IgD-negative memory B cell (primary cell): ENCODE measurements at regions not wholly inside any gene's neighbourhood (a gene's known extent, or its start where the extent isn't known, plus 50 kb on each side); places are given as distances from the start of the nearest gene placed in this dataset.
"Not testable (repeated sequence)": the region's sequence is repeated elsewhere in the genome, so short reads cannot be mapped to it uniquely, and the experiment has no call there.

Source experiments
- H3K27ac Mint-ChIP-seq, 3 donors: one replicate each; pipeline ENCODE4 v1.8.0; 2020 to 2022; ENCODE audit warnings: mild to moderate bottlenecking in 3 of 3, mixed read lengths in 3 of 3, moderate library complexity in 1 of 3
- H3K27me3 Mint-ChIP-seq: one replicate; pipeline ENCODE4 v1.8.0; 2021; ENCODE audit warnings: mixed read lengths
- H3K36me3 Mint-ChIP-seq: one replicate; pipeline ENCODE4 v1.8.0; 2020; ENCODE audit warnings: mild to moderate bottlenecking, mixed read lengths
- H3K4me1 Mint-ChIP-seq, 3 donors: one replicate each; pipeline ENCODE4 v1.8.0; 2020 to 2022; ENCODE audit warnings: mixed read lengths in 3 of 3, mild to moderate bottlenecking in 1 of 3
- H3K4me3 Mint-ChIP-seq, 4 donors: one replicate each; pipeline ENCODE4 v1.8.0; 2020 to 2022; ENCODE audit warnings: mild to moderate bottlenecking in 4 of 4, mixed read lengths in 4 of 4, moderate library complexity in 3 of 4
- H3K9me3 Mint-ChIP-seq, 3 donors: one replicate each; pipeline ENCODE4 v1.8.0; 2020 to 2021; ENCODE audit warnings: mixed read lengths in 3 of 3, mild to moderate bottlenecking in 1 of 3

- H3K27me3 Mint-ChIP-seq = no peaks in the 10 kb centered on the region
- H3K9me3 Mint-ChIP-seq = no peaks in the 10 kb centered on the region
- H3K36me3 Mint-ChIP-seq = peaks cover 2% of the 10 kb centered on the region
- H3K27ac Mint-ChIP-seq = peak overlapping the region in 1 of 3 donors; percentile 35
- peaks cover 35 to 44% (median 39%) of the 10 kb centered on the region in 3 donors for H3K4me1 Mint-ChIP-seq
- H3K4me3 Mint-ChIP-seq = no peak overlapping the region
Measured at GRCh38 chr18:46179306-46179705, 75.1 kb downstream of the HAUS1 start.

GRCh38 chr18:46182633-46183358 is 78.6 kb downstream of the HAUS1 start:
- peak overlapping the region in 3 of 4 donors; percentile 4 to 25 (median 9) for H3K4me3 Mint-ChIP-seq
- H3K9me3 Mint-ChIP-seq = no peaks in the 10 kb centered on the region
- H3K4me1 Mint-ChIP-seq = peaks cover 32 to 40% (median 36%) of the 10 kb centered on the region in 3 donors

DNA sequence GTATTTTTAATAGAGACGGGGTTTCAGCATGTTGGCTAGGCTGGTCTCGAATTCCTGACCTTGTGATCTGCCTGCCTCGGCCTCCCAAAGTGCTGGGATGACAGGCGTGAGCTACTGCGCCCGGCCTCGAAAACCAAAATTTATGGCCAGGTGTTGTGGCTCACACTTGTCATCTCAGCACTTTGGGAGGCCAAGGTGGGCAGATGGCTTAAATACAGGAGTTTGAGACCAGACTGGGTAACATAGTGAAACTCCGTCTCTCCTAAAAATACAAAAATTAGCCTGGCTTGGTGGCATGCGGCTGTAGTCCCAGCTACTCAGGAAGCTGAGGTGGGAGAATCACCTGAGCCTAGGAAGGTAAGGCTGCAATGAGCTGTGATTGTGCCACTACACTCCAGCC is 80.1 kb downstream of the HAUS1 start:
- Mint-ChIP-seq H3K27ac (peak overlapping the region in 2 of 3 donors; percentile 34 to 80), H3K4me1 (peaks cover 31 to 36% (median 35%) of the 10 kb centered on the region in 3 donors), H3K4me3 (peak overlapping the region in 2 of 4 donors; percentile 60)
- H3K9me3 Mint-ChIP-seq, H3K36me3 Mint-ChIP-seq, H3K27me3 Mint-ChIP-seq: not testable (repeated sequence)

More at GRCh38 chr18:46182633-46183358, 78.6 kb downstream of the HAUS1 start:
- Mint-ChIP-seq H3K27ac (peak overlapping the region; percentile 34 to 81 (median 44)), H3K27me3 (no peaks in the 10 kb centered on the region), H3K36me3 (no peaks in the 10 kb centered on the region)

GRCh38 chr18:46184727-46185126 is 80.5 kb downstream of the HAUS1 start:
- no peaks in the 10 kb centered on the region for H3K9me3 Mint-ChIP-seq
- peak overlapping the region in 2 of 3 donors; percentile 47 to 80 for H3K27ac Mint-ChIP-seq
- H3K36me3 Mint-ChIP-seq = no peaks in the 10 kb centered on the region
- no peaks in the 10 kb centered on the region for H3K27me3 Mint-ChIP-seq
- H3K4me3 Mint-ChIP-seq = peak overlapping the region in 2 of 4 donors; percentile 60
- peaks cover 31 to 36% (median 35%) of the 10 kb centered on the region in 3 donors for H3K4me1 Mint-ChIP-seq

DNA sequence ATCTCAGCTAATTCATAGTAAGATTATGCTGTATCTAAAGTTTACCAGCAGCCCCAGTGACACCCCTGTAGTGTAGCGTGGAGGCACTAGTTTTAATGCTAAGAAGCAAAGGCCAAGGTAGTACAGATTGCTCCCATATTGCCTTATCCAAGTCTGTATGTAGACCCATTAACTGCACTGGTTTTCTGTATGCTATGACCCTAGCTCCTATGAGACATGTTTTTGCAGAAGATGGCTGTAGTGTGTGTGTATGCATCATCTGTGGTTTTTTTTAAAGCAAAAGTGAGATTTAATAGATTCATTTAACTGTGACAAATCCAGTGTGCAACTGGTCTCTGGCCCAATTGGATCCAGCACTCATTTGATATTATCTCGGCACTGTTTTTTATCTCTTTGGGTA is 86.5 kb downstream of the HAUS1 start:
- no peaks in the 10 kb centered on the region for H3K27me3 Mint-ChIP-seq
- peak overlapping the region in 1 of 4 donors; percentile 1 for H3K4me3 Mint-ChIP-seq
- peaks cover 11 to 16% (median 16%) of the 10 kb centered on the region in 3 donors for H3K4me1 Mint-ChIP-seq
- no peak overlapping the region for H3K27ac Mint-ChIP-seq
- no peaks in the 10 kb centered on the region for H3K36me3 Mint-ChIP-seq
- H3K9me3 Mint-ChIP-seq = no peaks in the 10 kb centered on the region

GRCh38 chr18:46196627-46197243 is 92.5 kb downstream of the HAUS1 start:
- Mint-ChIP-seq H3K27ac (no peak overlapping the region), H3K9me3 (no peaks in the 10 kb centered on the region), H3K27me3 (no peaks in the 10 kb centered on the region), H3K36me3 (no peaks in the 10 kb centered on the region), H3K4me1 (peaks cover 17 to 28% (median 22%) of the 10 kb centered on the region in 3 donors), H3K4me3 (no peak overlapping the region)

GRCh38 chr18:46199515-46200147 is 95.4 kb downstream of the HAUS1 start:
- H3K36me3 Mint-ChIP-seq = no peaks in the 10 kb centered on the region
- H3K4me1 Mint-ChIP-seq = peaks cover 25 to 40% (median 35%) of the 10 kb centered on the region in 3 donors
- no peaks in the 10 kb centered on the region for H3K27me3 Mint-ChIP-seq
- H3K27ac Mint-ChIP-seq = peak overlapping the region in 1 of 3 donors; percentile 8
- H3K4me3 Mint-ChIP-seq = peak overlapping the region in 2 of 4 donors; percentile 26 to 38
- H3K9me3 Mint-ChIP-seq = no peaks in the 10 kb centered on the region

DNA sequence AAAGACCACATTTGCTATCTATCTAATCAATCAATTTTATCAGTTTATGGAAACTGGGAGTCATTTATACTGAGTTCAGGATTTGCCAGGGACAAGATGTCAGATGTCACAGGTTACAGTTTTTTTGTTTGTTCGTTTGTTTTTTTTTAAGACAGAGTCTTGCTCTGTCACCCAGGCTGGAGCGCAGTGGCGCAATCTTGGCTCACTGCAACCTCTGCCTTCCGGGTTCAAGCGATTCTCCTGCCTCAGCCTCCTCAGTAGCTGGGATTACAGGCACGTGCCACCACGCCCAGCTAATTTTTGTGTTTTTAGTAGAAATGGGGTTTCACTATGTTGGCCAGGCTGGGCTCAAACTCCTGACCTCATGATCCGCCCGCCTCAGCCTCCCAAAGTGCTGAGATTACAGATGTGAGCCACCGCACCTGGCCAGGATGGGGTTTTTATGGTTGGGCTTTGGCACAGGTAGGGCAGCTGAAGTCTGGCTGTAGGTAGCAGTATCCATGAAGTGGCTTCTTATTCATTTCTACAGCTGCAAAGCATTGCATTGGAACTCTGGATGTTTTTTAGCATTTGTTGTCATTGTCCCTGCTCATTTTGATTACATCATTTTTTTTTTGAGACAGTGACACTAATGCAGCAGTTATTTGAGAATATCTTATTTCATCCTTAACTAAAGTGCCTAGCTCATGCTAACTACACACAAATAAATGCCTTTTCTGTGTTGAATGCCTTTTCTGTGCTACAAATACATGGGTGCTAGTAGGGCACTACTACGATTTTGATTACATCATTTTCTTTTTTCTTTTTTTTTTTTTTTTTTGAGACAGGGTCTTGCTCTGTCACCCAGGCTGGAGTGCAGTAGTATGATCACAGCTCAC is 96.2 kb downstream of the HAUS1 start:
- H3K4me1 Mint-ChIP-seq = peaks cover 31 to 46% (median 42%) of the 10 kb centered on the region in 3 donors
- not testable (repeated sequence) for H3K27ac Mint-ChIP-seq, H3K4me3 Mint-ChIP-seq, H3K36me3 Mint-ChIP-seq, H3K9me3 Mint-ChIP-seq, H3K27me3 Mint-ChIP-seq

DNA sequence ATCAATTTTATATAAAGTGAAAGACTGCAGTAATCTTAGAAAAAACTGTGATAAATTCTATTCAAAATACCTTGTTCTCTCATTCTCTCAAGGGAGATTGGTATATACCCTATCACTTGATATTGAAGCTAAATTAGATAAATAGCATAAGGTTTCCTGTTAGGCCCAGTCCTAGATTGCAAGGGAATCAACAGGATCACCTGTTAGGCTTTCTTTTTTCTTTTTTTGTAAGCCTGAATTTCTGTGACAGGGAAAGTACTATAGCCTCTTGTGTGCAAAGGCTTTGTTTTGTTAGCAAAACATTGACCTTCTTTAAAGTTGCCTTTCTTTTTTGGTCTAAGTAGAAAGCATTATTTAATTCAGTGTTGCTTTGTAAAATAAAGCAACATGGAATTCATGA is 100.0 kb downstream of the HAUS1 start:
- Mint-ChIP-seq H3K27ac (no peak overlapping the region), H3K4me1 (peaks cover 44 to 54% (median 54%) of the 10 kb centered on the region in 3 donors), H3K9me3 (no peaks in the 10 kb centered on the region), H3K27me3 (no peaks in the 10 kb centered on the region), H3K4me3 (peak overlapping the region in 1 of 4 donors; percentile 69), H3K36me3 (no peaks in the 10 kb centered on the region)

- peaks cover 58 to 66% (median 62%) of the 10 kb centered on the region in 3 donors for H3K4me1 Mint-ChIP-seq
- peak overlapping the region in 1 of 3 donors; percentile 32 for H3K27ac Mint-ChIP-seq
- H3K36me3 Mint-ChIP-seq = no peaks in the 10 kb centered on the region
- no peak overlapping the region for H3K4me3 Mint-ChIP-seq
- no peaks in the 10 kb centered on the region for H3K9me3 Mint-ChIP-seq
- no peaks in the 10 kb centered on the region for H3K27me3 Mint-ChIP-seq
Measured at GRCh38 chr18:46207985-46208384, 103.8 kb downstream of the HAUS1 start.

- H3K36me3 Mint-ChIP-seq = no peaks in the 10 kb centered on the region
- no peak overlapping the region for H3K27ac Mint-ChIP-seq
- H3K4me3 Mint-ChIP-seq = no peak overlapping the region
- no peaks in the 10 kb centered on the region for H3K27me3 Mint-ChIP-seq
- H3K9me3 Mint-ChIP-seq = no peaks in the 10 kb centered on the region
- H3K4me1 Mint-ChIP-seq = peaks cover 53 to 65% (median 61%) of the 10 kb centered on the region in 3 donors
Measured at GRCh38 chr18:46209161-46209560, 105.0 kb downstream of the HAUS1 start.

DNA sequence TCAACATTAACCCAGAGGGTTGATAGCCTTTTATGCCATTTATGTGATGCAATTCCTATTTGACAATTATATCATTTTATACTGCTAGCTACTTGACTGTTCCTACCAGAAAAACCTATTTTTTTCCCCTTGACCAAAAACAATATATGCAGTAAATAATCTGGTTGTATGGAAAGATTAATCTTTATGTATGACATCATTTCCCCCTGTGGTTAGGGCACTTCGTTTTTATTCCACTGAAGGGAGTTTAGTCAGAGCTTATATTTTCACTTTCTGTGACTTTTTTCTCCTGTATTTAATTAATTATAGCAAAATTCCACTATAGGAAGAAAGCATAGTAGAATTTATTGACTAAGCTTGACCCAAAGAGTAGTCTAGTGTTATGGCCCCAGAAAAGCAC is 107.6 kb downstream of the HAUS1 start:
- H3K36me3 Mint-ChIP-seq = no peaks in the 10 kb centered on the region
- H3K4me3 Mint-ChIP-seq = peak overlapping the region in 1 of 4 donors; percentile 65
- H3K27me3 Mint-ChIP-seq = no peaks in the 10 kb centered on the region
- H3K27ac Mint-ChIP-seq = peak overlapping the region in 1 of 3 donors; percentile 19
- no peaks in the 10 kb centered on the region for H3K9me3 Mint-ChIP-seq
- H3K4me1 Mint-ChIP-seq = peaks cover 43 to 59% (median 54%) of the 10 kb centered on the region in 3 donors

DNA sequence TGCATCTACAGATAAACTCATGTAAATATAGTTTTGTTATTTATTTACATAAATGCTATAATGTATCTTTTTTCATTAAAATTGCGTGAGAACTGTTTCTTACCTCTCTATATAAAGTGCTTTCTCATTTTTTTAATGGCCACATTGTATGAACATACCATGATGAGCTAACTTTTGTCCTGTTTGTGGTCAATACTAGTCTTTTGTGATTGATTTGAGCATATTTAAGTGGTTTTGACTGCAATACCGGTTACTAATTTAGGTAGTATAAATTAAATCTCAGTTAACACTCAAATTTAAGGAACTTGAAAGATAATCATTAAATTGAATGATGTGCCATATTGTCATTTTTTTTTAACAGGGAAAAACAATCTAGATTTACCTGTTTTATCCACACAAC is 108.2 kb downstream of the HAUS1 start:
- H3K36me3 Mint-ChIP-seq = no peaks in the 10 kb centered on the region
- no peaks in the 10 kb centered on the region for H3K9me3 Mint-ChIP-seq
- peaks cover 46 to 65% (median 54%) of the 10 kb centered on the region in 3 donors for H3K4me1 Mint-ChIP-seq
- H3K27me3 Mint-ChIP-seq = no peaks in the 10 kb centered on the region
- peak overlapping the region in 1 of 3 donors; percentile 19 for H3K27ac Mint-ChIP-seq
- H3K4me3 Mint-ChIP-seq = no peak overlapping the region

DNA sequence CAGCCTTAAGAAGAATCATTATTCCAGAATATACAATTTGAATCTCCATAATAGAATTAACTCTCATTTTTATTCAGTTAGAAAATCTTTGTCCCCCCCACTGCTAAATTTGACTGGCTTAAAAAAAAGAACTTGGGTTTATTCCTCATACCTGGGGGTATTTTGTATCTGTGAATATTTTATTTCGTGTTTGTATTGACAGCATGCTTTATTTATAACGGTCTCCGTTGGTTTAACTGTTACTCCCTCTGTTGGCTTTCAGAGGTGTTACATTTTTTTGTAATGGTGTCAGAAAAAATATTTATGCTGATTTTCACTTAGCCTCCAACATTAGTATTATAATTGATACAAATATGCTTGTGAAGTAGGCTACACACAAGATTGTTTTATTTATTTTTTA is 109.1 kb downstream of the HAUS1 start:
- Mint-ChIP-seq H3K36me3 (no peaks in the 10 kb centered on the region), H3K4me1 (peaks cover 39 to 58% (median 46%) of the 10 kb centered on the region in 3 donors), H3K27me3 (no peaks in the 10 kb centered on the region), H3K4me3 (peak overlapping the region in 1 of 4 donors; percentile 11), H3K9me3 (no peaks in the 10 kb centered on the region), H3K27ac (peak overlapping the region in 1 of 3 donors; percentile 77)
